ENCODE measurements at regions not wholly inside any gene's neighbourhood (a gene's known extent, or its start where the extent isn't known, plus 50 kb on each side); places are given as distances from the start of the nearest gene placed in this dataset.

DNA sequence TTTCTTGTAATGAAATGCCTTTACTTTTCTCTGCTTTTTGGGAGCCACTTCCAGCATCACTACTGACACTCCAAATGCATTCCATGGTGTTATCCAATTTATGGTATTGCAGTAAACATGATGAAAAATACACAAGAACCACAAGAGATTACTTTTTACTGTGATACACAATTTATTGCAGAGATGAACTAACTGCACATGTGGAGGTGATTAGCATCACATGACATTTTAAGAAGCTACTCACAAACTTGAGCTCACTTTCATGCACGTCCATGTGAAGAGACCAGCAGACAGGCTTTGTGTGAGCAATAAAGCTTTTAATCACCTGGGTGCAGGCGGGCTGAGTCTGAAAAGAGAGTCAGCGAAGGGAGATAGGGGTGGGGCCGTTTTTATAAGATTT, 780.5 kb upstream of the GOT2 start:
- peaks cover 1% of the 10 kb centered on the region; the same call in 1 of the 2 replicates for H3K4me1 ChIP-seq (ENCODE audit: control insufficient read depth, insufficient read depth, low read length)
- H3K4me3 ChIP-seq (ENCODE audit: low read length), result no peak overlapping the region
- H3K9me3 ChIP-seq (ENCODE audit: control insufficient read depth, insufficient read depth, low read length), result no peaks in the 10 kb centered on the region
- no peaks in the 10 kb centered on the region for H3K36me3 ChIP-seq (ENCODE audit: control insufficient read depth, insufficient read depth, low read length)
- H3K27me3 ChIP-seq (ENCODE audit: control insufficient read depth, insufficient read depth, low read length), result no peaks in the 10 kb centered on the region
- no CpG with 5 or more reads among the region's 4 CpGs for WGBS (ENCODE audit: insufficient coverage, insufficient read length)
- no peak overlapping the region for H3K27ac ChIP-seq (ENCODE audit: low read length)
- no peak for DNase-seq (ENCODE audit: low read depth, low spot score)

DNA sequence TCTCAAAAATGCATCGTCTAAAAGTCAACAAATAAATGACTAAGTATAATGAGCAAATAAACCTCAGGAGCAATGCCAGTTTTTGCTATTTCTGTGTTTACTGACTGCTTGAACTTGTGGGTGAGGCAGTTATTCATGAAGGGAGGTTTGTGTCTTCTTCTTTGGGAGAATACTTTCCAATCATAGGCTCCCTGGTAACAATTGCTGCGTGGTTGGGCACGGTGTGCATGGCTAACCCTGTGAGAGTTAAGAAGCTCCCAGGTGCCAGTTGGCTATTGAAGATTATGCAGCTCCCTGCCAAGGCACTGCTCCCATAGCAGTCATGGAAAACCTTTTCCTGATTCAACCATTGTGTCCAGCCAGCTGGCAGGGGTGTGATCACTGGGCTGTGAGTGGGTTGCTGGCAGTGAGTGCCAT, 775.9 kb upstream of the GOT2 start:
- WGBS (ENCODE audit: insufficient coverage, insufficient read length), result no CpG with 5 or more reads among the region's 3 CpGs
- DNase-seq (ENCODE audit: low read depth, low spot score), result no peak
- H3K9me3 ChIP-seq (ENCODE audit: control insufficient read depth, insufficient read depth, low read length), result no peaks in the 10 kb centered on the region

GRCh38 chr16:59500601-59501000, 766.5 kb upstream of the GOT2 start:
- no peaks in the 10 kb centered on the region for H3K4me1 ChIP-seq (ENCODE audit: control insufficient read depth, insufficient read depth, low read length)
- H3K27ac ChIP-seq (ENCODE audit: low read length), result no peak overlapping the region
- H3K4me3 ChIP-seq (ENCODE audit: low read length), result no peak overlapping the region
- no peaks in the 10 kb centered on the region for H3K9me3 ChIP-seq (ENCODE audit: control insufficient read depth, insufficient read depth, low read length)
- no peak for DNase-seq (ENCODE audit: low read depth, low spot score)
- WGBS (ENCODE audit: insufficient coverage, insufficient read length), result no CpG with 5 or more reads among the region's 3 CpGs
- H3K27me3 ChIP-seq (ENCODE audit: control insufficient read depth, insufficient read depth, low read length), result no peaks in the 10 kb centered on the region
- no peaks in the 10 kb centered on the region for H3K36me3 ChIP-seq (ENCODE audit: control insufficient read depth, insufficient read depth, low read length)

More for the DNA sequence above, 775.9 kb upstream of the GOT2 start:
- H3K27ac ChIP-seq (ENCODE audit: low read length), result no peak overlapping the region
- H3K36me3 ChIP-seq (ENCODE audit: control insufficient read depth, insufficient read depth, low read length), result no peaks in the 10 kb centered on the region
- peaks cover 1% of the 10 kb centered on the region; the same call in 1 of the 2 replicates for H3K4me1 ChIP-seq (ENCODE audit: control insufficient read depth, insufficient read depth, low read length)
- no peaks in the 10 kb centered on the region for H3K27me3 ChIP-seq (ENCODE audit: control insufficient read depth, insufficient read depth, low read length)
- no peak overlapping the region for H3K4me3 ChIP-seq (ENCODE audit: low read length)

DNA sequence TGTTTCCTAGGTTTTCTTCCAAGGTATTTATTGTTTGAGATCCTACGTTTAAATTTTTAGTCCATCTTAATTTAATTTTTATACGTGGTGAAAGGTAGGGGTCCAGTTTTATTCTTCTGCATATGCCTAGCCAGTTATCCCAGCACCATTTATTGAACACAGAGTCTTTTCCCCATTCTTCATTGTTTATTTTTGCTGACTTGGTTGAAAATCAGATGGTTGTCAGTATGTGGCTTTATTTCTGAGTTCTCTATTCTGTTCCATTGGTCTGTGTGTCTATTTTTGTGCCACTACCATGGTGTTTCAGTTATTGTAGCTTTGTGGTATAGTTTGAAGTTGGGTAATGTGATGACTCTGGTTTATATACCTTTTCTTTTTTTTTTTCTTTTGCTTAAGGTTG, 753.0 kb upstream of the GOT2 start:
- WGBS (ENCODE audit: insufficient coverage, insufficient read length), result no CpG with 5 or more reads among the region's 2 CpGs
- H3K4me3 ChIP-seq (ENCODE audit: low read length), result no peak overlapping the region
- no peaks in the 10 kb centered on the region for H3K9me3 ChIP-seq (ENCODE audit: control insufficient read depth, insufficient read depth, low read length)
- H3K27me3 ChIP-seq (ENCODE audit: control insufficient read depth, insufficient read depth, low read length), result no peaks in the 10 kb centered on the region
- H3K4me1 ChIP-seq (ENCODE audit: control insufficient read depth, insufficient read depth, low read length), result no peaks in the 10 kb centered on the region
- DNase-seq (ENCODE audit: low read depth, low spot score), result no peak
- no peak overlapping the region for H3K27ac ChIP-seq (ENCODE audit: low read length)
- H3K36me3 ChIP-seq (ENCODE audit: control insufficient read depth, insufficient read depth, low read length), result no peaks in the 10 kb centered on the region

DNA sequence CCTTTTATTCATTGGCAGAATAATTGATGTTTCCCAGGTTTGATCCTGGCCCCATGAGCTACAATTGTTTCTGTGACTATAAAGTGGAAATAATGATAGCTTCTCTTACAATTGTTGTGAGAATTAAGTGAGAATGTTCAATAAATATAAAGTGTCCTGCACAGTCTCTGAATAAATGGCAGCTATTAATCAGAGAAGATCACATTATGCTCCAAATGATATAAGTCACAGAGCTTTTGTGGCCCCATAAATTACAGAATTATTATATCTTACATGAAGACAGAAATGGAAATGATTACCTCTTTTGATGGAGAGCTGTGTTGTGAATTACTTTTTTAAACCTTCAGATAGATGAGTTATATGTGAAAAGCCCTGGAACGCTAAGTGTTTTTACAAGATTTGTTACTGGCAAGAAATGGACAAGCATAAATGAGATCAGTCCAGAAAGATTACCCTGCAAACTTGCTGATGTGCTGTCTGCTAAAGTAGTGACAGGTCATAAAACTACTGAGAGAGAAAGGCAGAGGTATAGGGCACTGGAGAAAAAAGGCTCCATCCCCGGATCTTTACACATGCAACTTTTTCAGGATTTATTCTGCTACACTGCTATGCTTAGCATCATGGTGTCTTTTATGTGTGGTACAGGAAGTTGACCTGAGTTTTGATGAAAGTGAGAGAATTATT, 750.9 kb upstream of the GOT2 start:
- Histone ChIP-seq H3K27ac (ENCODE audit: low read length) (no peak overlapping the region), H3K4me3 (ENCODE audit: low read length) (no peak overlapping the region), H3K36me3 (ENCODE audit: control insufficient read depth, insufficient read depth, low read length) (no peaks in the 10 kb centered on the region), H3K27me3 (ENCODE audit: control insufficient read depth, insufficient read depth, low read length) (no peaks in the 10 kb centered on the region), H3K4me1 (ENCODE audit: control insufficient read depth, insufficient read depth, low read length) (no peaks in the 10 kb centered on the region), H3K9me3 (ENCODE audit: control insufficient read depth, insufficient read depth, low read length) (no peaks in the 10 kb centered on the region)
- no CpG with 5 or more reads among the region's 2 CpGs for WGBS (ENCODE audit: insufficient coverage, insufficient read length)
- DNase-seq (ENCODE audit: low read depth, low spot score), result no peak

DNA sequence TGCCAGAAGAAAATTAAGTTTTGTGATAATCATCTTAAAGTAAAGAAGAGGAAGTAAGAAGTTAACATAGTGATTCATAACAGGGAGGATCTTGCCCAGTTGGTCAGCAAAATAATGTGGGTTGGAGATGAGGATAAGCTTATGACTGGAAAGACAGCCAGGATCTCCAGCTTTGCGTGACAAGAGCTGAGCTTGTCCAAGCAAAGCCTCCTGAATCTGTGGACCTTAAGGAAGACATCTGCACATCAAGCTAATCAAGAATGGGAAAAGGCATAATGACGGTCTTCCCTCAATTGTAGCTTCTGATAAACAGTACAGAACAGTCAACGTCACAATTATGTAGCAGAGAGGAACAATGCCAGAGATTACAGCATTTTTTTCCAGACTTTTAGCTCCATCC, 744.7 kb upstream of the GOT2 start:
- Histone ChIP-seq H3K27me3 (ENCODE audit: control insufficient read depth, insufficient read depth, low read length) (no peaks in the 10 kb centered on the region), H3K36me3 (ENCODE audit: control insufficient read depth, insufficient read depth, low read length) (no peaks in the 10 kb centered on the region), H3K27ac (ENCODE audit: low read length) (no peak overlapping the region), H3K9me3 (ENCODE audit: control insufficient read depth, insufficient read depth, low read length) (no peaks in the 10 kb centered on the region), H3K4me3 (ENCODE audit: low read length) (no peak overlapping the region), H3K4me1 (ENCODE audit: control insufficient read depth, insufficient read depth, low read length) (no peaks in the 10 kb centered on the region)
- no CpG with 5 or more reads among the region's 3 CpGs for WGBS (ENCODE audit: insufficient coverage, insufficient read length)
- no peak for DNase-seq (ENCODE audit: low read depth, low spot score)

DNA sequence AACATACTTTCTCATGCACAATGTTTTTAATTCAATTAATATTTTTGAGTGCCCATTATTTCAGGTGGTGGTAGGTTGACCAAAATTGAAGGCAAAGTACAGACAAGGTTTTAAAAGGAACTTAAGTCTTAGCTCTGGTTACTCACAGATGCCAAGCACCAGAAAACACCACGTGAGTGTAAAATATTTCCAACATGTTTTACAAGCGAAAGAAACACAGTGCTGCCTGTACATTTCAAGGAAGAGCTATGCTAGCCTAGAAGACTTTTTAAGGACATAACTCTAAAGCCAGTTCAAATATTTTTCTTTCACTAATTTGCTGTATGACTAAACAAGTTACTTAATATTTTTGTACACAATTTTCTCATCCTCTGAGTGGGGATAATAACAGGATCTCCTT, 736.4 kb upstream of the GOT2 start:
- no CpG with 5 or more reads among the region's 2 CpGs for WGBS (ENCODE audit: insufficient coverage, insufficient read length)

GRCh38 chr16:59469266-59469665, 735.1 kb upstream of the GOT2 start:
- no peaks in the 10 kb centered on the region for H3K36me3 ChIP-seq (ENCODE audit: control insufficient read depth, insufficient read depth, low read length)
- DNase-seq (ENCODE audit: low read depth, low spot score), result no peak
- H3K27me3 ChIP-seq (ENCODE audit: control insufficient read depth, insufficient read depth, low read length), result no peaks in the 10 kb centered on the region
- no CpG with 5 or more reads among the region's 1 CpG for WGBS (ENCODE audit: insufficient coverage, insufficient read length)
- no peak overlapping the region for H3K27ac ChIP-seq (ENCODE audit: low read length)
- no peak overlapping the region for H3K4me3 ChIP-seq (ENCODE audit: low read length)
- H3K9me3 ChIP-seq (ENCODE audit: control insufficient read depth, insufficient read depth, low read length), result no peaks in the 10 kb centered on the region
- H3K4me1 ChIP-seq (ENCODE audit: control insufficient read depth, insufficient read depth, low read length), result no peaks in the 10 kb centered on the region

More for the DNA sequence above, 736.4 kb upstream of the GOT2 start:
- H3K9me3 ChIP-seq (ENCODE audit: control insufficient read depth, insufficient read depth, low read length), result no peaks in the 10 kb centered on the region
- DNase-seq (ENCODE audit: low read depth, low spot score), result no peak
- no peak overlapping the region for H3K4me3 ChIP-seq (ENCODE audit: low read length)
- H3K4me1 ChIP-seq (ENCODE audit: control insufficient read depth, insufficient read depth, low read length), result no peaks in the 10 kb centered on the region
- no peak overlapping the region for H3K27ac ChIP-seq (ENCODE audit: low read length)
- no peaks in the 10 kb centered on the region for H3K36me3 ChIP-seq (ENCODE audit: control insufficient read depth, insufficient read depth, low read length)
- no peaks in the 10 kb centered on the region for H3K27me3 ChIP-seq (ENCODE audit: control insufficient read depth, insufficient read depth, low read length)

- Histone ChIP-seq H3K27me3 (ENCODE audit: control insufficient read depth, insufficient read depth, low read length) (no peaks in the 10 kb centered on the region), H3K4me3 (ENCODE audit: low read length) (no peak overlapping the region), H3K4me1 (ENCODE audit: control insufficient read depth, insufficient read depth, low read length) (no peaks in the 10 kb centered on the region), H3K36me3 (ENCODE audit: control insufficient read depth, insufficient read depth, low read length) (no peaks in the 10 kb centered on the region), H3K27ac (ENCODE audit: low read length) (no peak overlapping the region), H3K9me3 (ENCODE audit: control insufficient read depth, insufficient read depth, low read length) (no peaks in the 10 kb centered on the region)
- DNase-seq (ENCODE audit: low read depth, low spot score), result no peak
These were observed 729.7 kb upstream of the GOT2 start for GRCh38 chr16:59463776-59464175.

- Histone ChIP-seq H3K4me3 (ENCODE audit: low read length) (no peak overlapping the region), H3K4me1 (ENCODE audit: control insufficient read depth, insufficient read depth, low read length) (no peaks in the 10 kb centered on the region), H3K36me3 (ENCODE audit: control insufficient read depth, insufficient read depth, low read length) (no peaks in the 10 kb centered on the region), H3K27me3 (ENCODE audit: control insufficient read depth, insufficient read depth, low read length) (no peaks in the 10 kb centered on the region), H3K9me3 (ENCODE audit: control insufficient read depth, insufficient read depth, low read length) (no peaks in the 10 kb centered on the region), H3K27ac (ENCODE audit: low read length) (no peak overlapping the region)
- no peak for DNase-seq (ENCODE audit: low read depth, low spot score)
- no CpG with 5 or more reads among the region's 5 CpGs for WGBS (ENCODE audit: insufficient coverage, insufficient read length)
These were observed 725.7 kb upstream of the GOT2 start for GRCh38 chr16:59459806-59460205.

- DNase-seq (ENCODE audit: low read depth, low spot score), result no peak
- WGBS (ENCODE audit: insufficient coverage, insufficient read length), result no CpG with 5 or more reads among the region's 1 CpG
These were observed 721.4 kb upstream of the GOT2 start for GRCh38 chr16:59455497-59455896.

More at GRCh38 chr16:59455497-59455896, 721.4 kb upstream of the GOT2 start:
- Histone ChIP-seq H3K4me1 (ENCODE audit: control insufficient read depth, insufficient read depth, low read length) (no peaks in the 10 kb centered on the region), H3K9me3 (ENCODE audit: control insufficient read depth, insufficient read depth, low read length) (no peaks in the 10 kb centered on the region), H3K27ac (ENCODE audit: low read length) (no peak overlapping the region), H3K27me3 (ENCODE audit: control insufficient read depth, insufficient read depth, low read length) (no peaks in the 10 kb centered on the region), H3K4me3 (ENCODE audit: low read length) (no peak overlapping the region), H3K36me3 (ENCODE audit: control insufficient read depth, insufficient read depth, low read length) (no peaks in the 10 kb centered on the region)
